HG03432 (cell line): ENCODE measurements at regions not wholly inside any gene's neighbourhood (a gene's known extent, or its start where the extent isn't known, plus 50 kb on each side); places are given as distances from the start of the nearest gene placed in this dataset.
"Not testable (repeated sequence)": the region's sequence is repeated elsewhere in the genome, so short reads cannot be mapped to it uniquely, and the experiment has no call there.

Source experiments
- ATAC-seq: cut with Tn5 transposase; IDR thresholded peaks from one replicate; pipeline ENCODE4 v1.9.1; 2021; ENCODE audit warnings: mild to moderate bottlenecking, moderate library complexity; ENCODE audit not compliant: unreplicated experiment

DNA sequence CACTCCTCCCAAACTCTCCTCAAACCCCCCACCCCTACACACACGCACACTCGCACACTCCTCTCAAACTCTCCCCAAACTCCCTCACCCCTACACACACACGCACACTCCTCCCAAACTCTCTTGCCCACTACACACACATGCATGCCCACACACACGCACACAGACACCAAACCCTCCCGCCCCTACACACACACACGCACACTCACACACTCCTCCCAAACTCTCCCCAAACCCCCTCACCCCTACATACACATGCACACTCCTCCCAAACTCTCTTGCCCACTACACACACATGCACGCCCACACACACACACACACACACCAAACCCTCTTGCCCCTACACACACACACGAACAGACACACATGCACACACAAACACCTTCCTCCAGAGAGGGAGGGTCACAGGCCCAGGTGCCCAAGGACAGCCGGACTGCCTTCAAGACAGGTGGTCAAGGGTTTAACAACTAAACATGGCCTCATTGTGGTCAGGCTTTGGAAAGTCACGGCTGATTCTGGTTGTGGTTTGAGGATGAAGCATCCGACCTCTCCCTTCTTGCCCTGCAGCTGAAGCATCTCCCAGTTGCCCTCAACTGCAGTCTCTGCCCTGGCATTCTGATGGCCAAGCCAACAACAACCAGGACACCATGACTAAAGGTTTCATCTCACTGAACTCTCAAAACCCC, 72.3 kb upstream of the SNTG2 start:
- ATAC-seq: no peak

DNA sequence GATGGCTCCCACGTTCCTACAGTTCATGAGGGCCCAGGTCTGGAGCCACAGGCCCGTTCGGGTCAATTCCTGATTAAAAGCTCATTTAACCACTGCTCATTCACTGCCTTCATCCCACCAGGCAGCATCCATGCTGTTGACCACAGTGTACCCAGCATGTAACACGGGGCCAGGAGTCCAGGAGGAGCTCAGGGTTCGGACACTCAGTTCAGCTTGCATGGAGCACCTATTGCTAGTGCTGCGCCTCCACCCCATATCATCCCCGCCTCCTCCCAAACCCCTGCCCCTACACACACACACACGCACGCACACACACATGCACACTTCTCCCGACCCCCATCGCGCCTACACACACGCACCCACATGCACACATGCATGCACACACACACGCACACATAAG, 72.9 kb upstream of the SNTG2 start:
- no peak for ATAC-seq

DNA sequence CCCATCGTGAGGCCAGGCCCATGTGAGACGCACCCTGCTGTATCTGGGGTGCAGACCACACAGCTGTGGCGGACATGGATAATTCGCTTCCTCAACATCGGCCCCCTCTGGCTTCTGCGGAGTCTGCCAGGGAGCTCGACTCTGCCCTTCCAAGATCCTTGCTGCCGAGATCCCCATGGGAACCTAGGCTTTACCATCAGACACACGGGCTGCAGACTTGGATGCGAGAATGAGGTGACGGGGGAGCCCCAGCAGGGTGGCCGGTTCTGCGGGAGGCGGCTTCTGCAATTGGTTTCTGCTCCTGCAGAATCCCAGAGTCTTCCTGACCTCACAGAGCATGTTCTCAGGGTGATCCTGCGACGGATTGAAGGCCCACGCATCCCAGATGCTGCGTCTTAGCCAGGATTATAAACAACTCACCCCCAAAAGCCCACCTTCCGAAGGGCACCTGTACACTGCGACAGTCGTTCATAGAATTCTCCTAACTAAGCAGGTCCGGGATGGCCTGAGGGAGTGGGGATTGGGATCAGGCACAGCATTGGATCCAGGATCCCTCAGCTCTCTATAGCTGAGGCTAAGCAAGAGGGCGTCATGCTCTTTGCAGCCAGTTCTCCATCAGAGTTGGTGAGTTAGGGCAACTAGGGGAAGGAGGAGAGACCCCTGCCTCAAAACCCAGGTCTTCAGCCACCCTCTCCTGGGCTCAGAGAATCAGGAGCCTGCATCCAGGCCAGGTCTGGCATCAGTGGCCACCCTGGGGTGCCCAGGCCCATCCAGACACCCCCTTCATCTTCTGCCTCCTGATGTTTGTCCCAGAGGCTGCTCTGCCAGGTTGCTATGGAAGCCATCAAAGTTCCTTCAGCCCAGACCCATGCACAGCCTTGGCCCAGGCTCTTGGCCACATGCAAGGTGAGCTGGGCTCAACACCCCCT, 74.7 kb upstream of the SNTG2 start:
- no peak for ATAC-seq

DNA sequence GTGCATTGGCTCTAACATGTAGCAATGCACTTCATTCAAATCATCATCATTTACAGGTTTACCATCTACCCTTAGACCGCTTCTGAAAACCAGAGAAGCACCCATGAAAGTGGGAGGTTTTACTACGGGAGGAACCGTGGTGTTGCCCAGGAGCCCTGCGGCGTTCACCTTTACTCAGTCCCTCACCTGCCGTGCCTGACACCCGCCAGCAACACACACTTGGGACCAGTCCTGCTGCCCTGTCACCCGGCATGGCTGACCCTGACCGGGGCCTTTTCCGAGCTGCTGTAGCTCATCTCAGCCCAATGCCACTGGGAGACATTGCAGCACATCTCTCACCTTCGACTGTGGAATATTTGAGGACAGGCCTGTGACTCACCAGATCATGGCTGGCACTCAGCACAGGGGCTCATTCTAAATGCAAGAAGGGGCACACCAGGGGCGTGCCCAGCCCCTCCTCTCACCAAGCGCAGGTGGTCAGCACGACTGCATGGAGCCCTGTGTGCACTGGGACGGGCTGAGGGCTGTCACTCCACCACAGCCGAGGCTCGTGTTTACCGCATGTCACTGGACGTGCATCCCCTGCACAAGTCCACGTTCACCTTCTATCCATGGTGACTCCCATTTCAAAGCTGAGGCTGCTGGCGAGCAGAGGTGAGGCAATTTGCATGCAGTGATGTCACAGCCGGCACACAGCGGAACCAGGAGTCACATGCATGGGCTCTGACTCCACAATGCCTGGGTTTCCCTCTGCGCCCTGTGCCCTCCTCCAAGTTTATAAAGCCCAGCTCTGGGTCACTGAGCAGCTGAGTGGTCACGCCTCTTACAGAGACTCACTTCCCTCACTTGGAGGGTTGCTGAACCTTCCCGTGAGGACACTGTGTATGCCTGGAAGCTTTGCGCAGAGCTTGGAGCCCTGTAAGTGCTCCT, 76.7 kb upstream of the SNTG2 start:
- ATAC-seq: no peak

DNA sequence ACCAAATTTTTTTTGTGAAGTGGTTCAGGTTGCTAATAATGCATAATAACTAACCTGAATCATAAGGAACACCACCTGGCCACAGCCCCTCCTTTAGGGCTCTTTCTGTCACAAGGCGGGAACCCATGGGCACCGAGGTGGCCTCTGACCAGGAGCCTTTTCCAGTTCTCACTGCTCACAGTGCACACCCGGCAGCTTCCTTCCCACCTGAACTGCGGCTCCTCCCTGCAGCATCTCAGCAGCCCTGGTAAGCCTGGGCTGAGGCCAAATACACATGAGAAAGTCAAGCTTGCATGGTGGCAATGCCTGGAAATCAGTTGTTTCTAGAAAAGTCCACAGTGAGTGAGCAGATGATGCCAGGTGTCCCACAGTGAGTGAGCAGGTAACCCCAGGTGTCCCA, 77.6 kb upstream of the SNTG2 start:
- ATAC-seq: no peak

DNA sequence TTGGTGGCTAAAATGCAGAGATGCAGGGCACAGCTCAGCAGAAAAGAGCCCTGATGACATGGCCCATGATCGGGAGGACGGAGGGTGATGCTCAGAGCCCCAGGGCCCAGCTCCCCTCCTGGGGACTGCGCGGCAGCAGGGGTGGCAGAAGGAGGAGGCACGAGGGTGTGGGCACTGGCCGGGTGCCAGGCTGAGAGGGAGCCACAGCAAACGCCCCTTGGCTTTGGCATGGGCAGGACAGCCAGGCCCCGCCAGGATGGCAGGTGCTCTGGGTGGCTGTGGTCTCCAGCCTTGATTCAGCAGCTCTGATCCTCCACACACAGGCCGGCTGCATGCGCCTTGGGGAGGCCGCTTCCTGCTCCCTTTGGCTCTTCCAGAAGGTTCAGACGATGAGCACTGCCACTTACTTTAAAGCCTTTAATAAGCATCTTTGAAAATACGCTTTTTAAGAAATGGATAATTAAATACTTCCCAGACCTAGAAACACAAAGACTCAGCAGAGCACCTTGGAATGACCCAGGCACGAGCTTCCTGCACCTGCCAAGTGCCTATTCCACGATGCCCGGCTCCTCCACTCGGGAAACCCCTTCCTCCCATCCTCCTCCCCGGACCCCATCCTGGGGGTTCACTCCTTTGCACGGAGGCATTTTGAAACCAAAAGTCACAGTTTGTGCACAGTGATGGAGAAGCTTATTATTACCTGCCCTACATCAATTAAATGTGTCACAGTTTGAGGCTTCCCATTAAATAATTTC, 78.5 kb upstream of the SNTG2 start:
- no peak for ATAC-seq

DNA sequence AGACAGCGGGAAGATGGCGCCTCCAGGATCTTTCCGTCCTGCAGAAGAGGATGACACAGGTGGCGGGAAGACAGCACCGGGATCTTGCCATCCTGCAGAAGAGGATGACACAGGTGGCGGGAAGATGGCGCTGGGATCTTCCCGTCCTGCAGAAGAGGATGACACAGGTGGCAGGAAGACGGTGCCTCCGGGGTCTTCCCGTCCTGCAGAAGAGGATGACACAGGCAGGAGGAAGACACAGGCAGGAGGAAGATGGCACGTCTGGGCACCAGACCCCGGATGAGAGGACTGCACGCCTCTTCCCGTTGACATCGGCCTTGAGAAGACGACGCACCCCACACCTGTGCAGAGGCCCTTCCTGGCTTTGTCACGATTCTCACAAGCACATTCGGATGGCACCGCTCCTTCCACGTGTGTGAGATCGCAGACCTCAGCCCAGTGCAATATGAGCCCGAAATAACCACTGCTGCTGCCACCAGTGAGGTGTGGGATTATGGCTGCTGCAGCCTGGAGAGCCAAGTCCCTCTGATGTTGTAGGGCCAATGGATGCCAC, 79.4 kb upstream of the SNTG2 start:
- no peak for ATAC-seq

DNA sequence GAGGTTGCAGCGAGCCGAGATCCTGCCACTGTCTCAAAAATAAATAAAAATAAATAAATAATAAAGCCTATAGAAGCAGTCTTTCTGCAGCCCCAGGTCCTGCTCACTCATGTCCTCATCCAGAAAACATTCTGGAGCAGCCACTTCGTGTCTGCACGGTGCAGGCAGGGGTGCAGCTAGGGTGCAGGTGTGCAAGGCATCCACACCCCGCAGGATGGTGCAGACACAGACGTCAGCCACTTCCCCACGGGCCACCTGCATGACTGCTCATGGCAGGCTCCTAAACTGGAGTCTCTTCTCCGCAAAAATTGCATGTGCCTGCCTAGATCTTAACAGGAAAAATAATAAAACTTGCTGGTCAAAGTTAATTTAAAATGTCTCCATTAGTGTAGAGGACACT, 80.2 kb upstream of the SNTG2 start:
- ATAC-seq: no peak

DNA sequence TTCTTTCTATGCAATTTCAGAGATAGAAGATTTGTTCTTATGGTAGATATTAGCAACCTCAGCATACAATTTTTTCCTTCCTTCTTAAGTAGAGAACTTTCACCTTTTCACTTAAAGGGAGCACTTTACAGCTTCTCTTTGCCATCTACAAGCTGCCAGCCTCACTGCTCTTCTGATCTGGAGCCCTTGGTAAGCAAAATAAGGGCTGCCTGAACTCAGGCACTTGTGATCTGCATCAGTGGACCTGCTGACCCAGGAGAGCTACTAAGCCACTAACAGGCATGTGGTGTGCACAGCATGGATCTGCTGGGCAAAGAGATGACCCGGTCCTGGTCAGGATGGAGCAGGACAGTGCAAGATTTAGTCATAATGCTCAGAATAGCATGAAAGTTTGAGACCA, 80.8 kb upstream of the SNTG2 start:
- ATAC-seq: no peak

DNA sequence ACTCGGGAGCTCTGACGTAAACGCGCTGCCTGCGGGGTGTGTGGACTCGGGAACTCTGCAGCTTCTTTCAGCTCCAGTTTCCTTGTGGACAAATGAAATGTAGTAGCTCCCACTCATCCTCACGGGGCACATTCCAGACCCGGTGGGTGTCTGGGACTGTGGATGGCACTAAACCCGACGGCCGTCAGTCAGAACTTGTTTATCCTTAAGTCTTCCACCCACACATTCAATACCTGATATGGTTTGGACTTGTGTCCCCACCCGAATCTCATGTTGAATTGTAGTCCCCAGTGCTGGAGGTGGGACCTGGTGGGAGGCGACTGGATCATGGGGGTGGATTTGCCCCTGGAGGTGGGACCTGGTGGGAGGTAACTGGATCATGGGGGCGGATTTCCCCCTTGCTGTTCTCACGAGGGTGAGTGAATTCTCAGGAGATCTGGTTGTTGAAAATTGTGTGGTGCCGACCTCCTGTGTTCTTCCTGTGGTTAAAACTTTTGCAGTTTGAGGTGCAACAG, 81.2 kb upstream of the SNTG2 start:
- ATAC-seq: no peak

DNA sequence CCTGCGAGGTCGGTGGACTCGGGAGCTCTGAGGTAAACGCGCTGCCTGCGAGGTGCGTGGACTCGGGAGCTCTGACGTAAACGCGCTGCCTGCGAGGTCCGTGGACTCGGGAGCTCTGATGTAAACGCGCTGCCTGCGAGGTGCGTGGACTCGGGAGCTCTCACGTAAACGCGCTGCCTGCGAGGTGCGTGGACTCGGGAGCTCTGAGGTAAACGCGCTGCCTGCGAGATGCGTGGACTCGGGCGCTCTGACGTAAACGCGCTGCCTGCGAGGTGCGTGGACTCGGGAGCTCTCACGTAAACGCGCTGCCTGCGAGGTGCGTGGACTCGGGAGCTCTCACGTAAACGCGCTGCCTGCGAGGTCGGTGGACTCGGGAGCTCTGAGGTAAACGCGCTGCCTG, 81.8 kb upstream of the SNTG2 start:
- not testable (repeated sequence) for ATAC-seq

DNA sequence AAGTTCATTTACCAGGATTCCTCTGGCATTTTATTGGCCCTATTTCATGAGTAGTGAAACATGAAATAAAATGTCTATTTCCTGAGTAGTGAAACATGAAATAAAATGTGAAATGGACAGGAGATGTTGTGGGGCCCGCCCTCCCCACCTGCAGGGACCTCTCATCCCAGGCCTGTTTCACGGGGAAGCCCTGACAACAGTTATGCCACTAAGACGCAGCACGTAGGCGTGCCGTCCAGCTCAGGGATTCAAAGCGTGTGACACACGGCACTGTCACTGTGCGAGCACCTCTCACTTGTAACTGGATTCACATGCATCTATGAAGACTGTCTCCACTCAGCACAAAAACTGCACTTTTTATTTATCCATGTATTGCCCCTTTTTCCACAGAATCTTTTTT, 83.4 kb upstream of the SNTG2 start:
- no peak for ATAC-seq

DNA sequence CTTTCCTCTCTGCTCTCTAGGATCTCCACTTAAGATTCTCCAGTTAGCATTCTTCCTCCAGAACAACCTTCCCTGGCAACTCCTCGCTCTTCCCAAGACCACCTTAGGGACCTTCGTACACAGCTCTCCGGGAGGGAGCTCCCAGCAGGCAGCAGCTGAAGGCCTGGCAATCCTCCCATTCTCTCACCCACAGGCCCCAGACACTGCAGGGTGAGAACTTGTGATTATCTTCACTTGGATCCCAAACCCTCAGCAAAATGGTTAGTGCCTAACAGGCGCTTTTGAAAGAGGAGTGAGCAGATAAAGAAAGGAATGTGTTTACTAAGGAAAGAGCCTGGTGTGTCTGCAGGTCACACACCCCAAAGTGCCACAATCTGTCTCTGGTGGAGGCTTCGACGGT, 83.8 kb upstream of the SNTG2 start:
- no peak for ATAC-seq

DNA sequence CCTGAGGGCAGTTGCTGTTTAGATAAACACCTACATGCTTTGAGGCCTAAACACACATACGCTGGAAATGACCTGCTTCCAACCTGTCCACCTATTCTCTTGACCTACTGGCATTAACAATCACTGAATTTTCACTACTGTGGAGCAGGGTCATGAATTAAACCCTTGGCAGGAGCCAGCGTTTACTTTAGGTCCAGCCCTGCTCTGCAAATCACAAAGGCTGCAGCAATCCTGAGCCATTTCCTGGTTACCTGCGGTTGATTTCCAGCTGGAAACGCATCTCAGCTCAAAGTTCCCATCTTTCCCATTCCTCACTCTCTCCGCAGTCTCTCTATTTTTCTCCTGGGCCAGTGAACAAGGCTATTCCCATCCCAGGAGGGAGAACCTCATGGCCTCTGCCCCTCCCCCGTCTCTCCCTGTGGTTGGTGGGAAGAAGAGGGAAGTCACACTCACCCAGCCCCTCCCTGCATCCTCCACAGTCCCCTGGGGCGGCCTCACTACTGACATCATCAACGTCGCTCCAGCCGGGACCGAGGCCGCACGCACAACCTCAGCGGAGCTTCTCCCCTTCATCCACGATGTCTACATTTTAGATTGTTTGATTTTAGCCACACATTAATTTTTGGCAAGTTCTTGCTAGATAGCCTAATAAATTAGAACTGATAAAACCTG, 84.5 kb upstream of the SNTG2 start:
- ATAC-seq: no peak

DNA sequence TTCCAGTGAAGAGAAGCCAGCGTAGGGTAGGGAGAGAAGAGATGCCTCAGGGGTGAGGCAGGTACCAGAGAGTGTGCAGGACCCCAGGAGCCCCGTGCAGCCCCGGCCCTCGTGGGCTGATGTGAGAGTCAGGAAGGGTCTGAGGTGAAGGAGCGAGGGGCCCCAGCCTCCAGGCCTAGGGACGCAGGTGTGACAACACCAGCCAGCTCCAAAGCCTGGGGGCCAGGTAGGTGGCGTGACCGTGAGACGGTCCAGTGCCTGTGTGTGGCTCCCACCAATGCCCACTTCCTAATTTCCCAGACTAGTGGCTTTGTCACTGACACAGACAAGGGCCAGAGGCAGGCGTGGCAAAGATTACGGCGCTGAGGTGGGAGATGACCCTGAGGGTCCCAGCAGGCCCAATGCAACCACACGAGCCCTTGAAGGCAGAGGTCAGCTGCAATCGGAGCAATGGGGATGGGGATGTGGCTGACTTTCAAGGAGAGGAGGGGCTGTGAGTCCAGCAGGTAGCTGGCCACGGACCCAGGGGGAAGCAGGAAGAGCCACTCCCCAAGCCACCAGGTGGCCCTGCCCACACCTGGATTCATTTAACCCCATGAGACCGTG, 86.0 kb upstream of the SNTG2 start:
- ATAC-seq: no peak

DNA sequence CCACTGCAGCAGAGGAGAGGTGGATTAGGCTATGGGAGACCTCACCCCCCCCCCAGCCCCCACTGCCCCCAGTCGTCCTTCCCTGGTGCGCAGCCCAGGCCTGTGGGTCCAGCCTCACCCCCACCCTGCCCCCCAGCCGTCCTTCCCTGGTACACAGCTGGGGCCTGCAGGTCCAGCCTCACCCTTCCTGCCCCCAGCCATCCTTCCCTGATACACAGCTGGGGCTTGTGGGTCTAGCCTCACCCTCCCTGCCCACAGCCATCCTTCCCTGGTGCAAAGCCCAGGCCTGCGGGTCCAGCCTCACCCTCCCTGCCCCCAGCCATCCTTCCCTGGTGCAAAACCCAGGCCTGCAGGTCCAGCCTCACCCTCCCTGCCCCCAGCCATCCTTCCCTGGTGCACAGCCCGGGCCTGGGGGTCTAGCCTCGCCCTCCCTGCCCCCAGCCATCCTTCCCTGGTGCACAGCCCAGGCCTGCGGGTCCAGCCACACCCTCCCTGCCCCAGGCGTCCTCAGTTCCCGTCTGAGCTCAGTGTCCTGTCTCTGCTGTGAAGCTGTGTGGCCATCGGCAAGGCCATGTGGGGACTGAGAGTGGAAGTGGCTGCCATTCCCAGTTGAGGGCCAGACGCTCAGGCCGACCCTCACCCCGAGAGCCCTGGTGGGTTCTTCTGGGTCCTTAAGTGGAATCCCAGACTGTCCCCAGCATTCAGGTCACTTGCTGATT, 86.8 kb upstream of the SNTG2 start:
- ATAC-seq: no peak

DNA sequence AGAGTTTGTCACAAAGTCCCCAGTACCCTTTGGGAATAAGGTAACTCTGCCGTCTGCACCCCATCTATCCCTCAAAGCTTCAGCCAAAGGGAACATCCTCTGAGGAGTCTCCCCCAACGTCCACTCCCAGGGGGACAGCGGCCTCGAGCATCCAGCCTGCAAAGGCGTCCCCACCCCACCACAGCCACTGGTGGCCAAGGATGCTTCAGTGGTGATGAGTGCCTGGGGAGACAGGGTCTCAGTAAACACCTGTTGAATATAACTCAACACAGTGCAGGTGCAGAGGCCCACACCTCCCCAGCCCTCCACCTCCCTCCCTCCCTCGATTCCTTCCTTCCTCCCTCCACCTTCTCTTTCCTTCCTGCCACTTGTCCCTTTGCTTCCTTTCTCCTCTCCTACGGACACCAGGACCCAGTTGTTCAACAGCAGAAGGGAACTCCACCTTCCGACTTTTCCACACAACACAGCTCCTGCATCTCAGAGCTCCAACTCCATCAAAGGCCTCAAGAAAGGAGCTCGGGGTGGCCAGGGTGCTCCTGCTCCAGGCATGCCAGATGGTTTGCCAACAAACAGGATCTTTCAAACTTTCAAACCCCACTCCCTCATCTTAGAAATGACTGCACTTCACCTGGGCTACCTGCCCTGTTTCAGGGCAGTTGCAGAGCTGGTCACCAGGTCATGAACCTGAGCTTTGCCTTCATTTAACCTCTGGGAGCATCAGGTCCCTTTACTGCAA, 87.8 kb upstream of the SNTG2 start:
- ATAC-seq: no peak

DNA sequence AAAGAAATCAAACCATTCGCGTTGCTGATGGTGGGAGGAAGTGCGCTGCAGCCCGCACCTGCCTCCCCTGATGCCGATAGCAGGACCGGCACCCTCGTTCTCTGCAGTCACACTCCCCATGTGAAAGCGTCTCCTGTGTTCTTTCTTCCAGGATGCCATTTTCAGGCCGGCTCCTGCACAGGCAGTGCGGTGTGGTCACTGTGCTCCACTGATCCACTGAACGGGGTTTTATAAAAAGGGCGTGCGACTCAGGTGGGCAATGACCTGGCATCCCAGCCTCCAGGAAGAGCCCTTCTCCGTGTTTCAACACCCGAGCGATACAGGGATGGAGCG, 88.3 kb upstream of the SNTG2 start:
- ATAC-seq: no peak
